Ishikawa (cell line): ENCODE measurements at regions not wholly inside any gene's neighbourhood (a gene's known extent, or its start where the extent isn't known, plus 50 kb on each side); places are given as distances from the start of the nearest gene placed in this dataset.

Experiments
- CEBPB ChIP-seq: IDR thresholded peaks from 2 replicates; pipeline ENCODE4 v1.6.1; 2012
- CREB1 ChIP-seq: IDR thresholded peaks from 2 replicates; pipeline ENCODE4 v1.6.1; 2012; ENCODE audit warnings: low read depth
- EGR1 ChIP-seq: IDR thresholded peaks from 2 replicates; pipeline ENCODE4 v1.6.1; 2012
- EP300 ChIP-seq: IDR thresholded peaks from 2 replicates; pipeline ENCODE4 v1.6.1; 2012; ENCODE audit warnings: borderline replicate concordance
- FOXM1 ChIP-seq: IDR thresholded peaks from 2 replicates; pipeline ENCODE4 v1.6.1; 2012; ENCODE audit warnings: low read depth, borderline replicate concordance
- NFIC ChIP-seq: IDR thresholded peaks from 2 replicates; pipeline ENCODE4 v1.6.1; 2012
- RAD21 ChIP-seq: IDR thresholded peaks from 2 replicates; pipeline ENCODE4 v1.6.1; 2012; ENCODE audit warnings: low read depth
- TAF1 ChIP-seq: IDR thresholded peaks from 2 replicates; pipeline ENCODE4 v1.6.1; 2012; ENCODE audit warnings: low read depth, mild to moderate bottlenecking
- TCF12 ChIP-seq: IDR thresholded peaks from 2 replicates; pipeline ENCODE4 v1.6.1; 2012; ENCODE audit warnings: low read depth
- TEAD4 ChIP-seq: IDR thresholded peaks from 2 replicates; pipeline ENCODE4 v1.6.1; 2012
- YY1 ChIP-seq: IDR thresholded peaks from 2 replicates; pipeline ENCODE4 v1.6.1; 2012; ENCODE audit warnings: low read depth
- ZBTB7A ChIP-seq: IDR thresholded peaks from 2 replicates; pipeline ENCODE4 v1.6.1; 2012; ENCODE audit warnings: low read depth
- TF ChIP-seq, protein P1 (sequence below): IDR thresholded peaks from 2 replicates; pipeline ENCODE4 v1.6.1; 2012
- TF ChIP-seq, protein P2 (sequence below): IDR thresholded peaks from 2 replicates; pipeline ENCODE4 v1.6.1; 2012
- TF ChIP-seq, protein P3 (sequence below): IDR thresholded peaks from 2 replicates; pipeline ENCODE4 v1.6.1; 2012; ENCODE audit warnings: low read depth, mild to moderate bottlenecking

- TF ChIP-seq, protein P1, sequence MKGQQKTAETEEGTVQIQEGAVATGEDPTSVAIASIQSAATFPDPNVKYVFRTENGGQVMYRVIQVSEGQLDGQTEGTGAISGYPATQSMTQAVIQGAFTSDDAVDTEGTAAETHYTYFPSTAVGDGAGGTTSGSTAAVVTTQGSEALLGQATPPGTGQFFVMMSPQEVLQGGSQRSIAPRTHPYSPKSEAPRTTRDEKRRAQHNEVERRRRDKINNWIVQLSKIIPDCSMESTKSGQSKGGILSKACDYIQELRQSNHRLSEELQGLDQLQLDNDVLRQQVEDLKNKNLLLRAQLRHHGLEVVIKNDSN = no peak
- no peak for TF ChIP-seq CEBPB
- TF ChIP-seq ZBTB7A = no peak
- no peak for TF ChIP-seq FOXM1
- TF ChIP-seq EP300 = no peak
- TF ChIP-seq CREB1 = no peak
- no peak for TF ChIP-seq RAD21
- TF ChIP-seq TEAD4 = no peak
- TF ChIP-seq, protein P2, sequence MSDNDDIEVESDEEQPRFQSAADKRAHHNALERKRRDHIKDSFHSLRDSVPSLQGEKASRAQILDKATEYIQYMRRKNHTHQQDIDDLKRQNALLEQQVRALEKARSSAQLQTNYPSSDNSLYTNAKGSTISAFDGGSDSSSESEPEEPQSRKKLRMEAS = no peak
- TF ChIP-seq, protein P3, sequence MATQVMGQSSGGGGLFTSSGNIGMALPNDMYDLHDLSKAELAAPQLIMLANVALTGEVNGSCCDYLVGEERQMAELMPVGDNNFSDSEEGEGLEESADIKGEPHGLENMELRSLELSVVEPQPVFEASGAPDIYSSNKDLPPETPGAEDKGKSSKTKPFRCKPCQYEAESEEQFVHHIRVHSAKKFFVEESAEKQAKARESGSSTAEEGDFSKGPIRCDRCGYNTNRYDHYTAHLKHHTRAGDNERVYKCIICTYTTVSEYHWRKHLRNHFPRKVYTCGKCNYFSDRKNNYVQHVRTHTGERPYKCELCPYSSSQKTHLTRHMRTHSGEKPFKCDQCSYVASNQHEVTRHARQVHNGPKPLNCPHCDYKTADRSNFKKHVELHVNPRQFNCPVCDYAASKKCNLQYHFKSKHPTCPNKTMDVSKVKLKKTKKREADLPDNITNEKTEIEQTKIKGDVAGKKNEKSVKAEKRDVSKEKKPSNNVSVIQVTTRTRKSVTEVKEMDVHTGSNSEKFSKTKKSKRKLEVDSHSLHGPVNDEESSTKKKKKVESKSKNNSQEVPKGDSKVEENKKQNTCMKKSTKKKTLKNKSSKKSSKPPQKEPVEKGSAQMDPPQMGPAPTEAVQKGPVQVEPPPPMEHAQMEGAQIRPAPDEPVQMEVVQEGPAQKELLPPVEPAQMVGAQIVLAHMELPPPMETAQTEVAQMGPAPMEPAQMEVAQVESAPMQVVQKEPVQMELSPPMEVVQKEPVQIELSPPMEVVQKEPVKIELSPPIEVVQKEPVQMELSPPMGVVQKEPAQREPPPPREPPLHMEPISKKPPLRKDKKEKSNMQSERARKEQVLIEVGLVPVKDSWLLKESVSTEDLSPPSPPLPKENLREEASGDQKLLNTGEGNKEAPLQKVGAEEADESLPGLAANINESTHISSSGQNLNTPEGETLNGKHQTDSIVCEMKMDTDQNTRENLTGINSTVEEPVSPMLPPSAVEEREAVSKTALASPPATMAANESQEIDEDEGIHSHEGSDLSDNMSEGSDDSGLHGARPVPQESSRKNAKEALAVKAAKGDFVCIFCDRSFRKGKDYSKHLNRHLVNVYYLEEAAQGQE = no peak
- TF ChIP-seq TCF12 = no peak
- no peak for TF ChIP-seq NFIC
- no peak for TF ChIP-seq YY1
- no peak for TF ChIP-seq TAF1
Measured at GRCh38 chr9:74293479-74293878, 203.7 kb upstream of the RORB start.

DNA sequence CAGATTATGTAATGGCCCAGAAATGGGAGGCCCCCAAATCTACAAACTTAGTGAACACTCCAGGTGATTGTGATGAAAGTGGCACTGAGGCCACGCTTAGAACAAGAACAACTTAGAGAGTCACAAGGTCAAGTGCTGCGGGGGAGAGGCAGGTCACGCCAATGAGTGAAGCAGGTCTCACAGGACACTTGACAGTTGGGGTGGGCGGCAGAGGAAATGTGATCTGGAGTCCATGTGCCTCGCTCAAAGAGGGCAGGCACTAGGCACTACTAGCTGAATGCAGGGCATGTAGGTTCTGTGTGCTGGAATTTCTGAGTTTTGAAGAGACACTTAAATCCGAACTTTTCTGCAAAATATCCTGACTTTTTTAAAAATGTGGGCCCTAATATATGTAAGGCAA, 193.2 kb upstream of the RORB start:
- TF ChIP-seq, protein P2 = no peak
- TF ChIP-seq EP300 = no peak
- no peak for TF ChIP-seq RAD21
- no peak for TF ChIP-seq CREB1
- TF ChIP-seq TCF12 = no peak
- no peak for TF ChIP-seq YY1
- TF ChIP-seq CEBPB = no peak
- TF ChIP-seq TAF1 = no peak
- TF ChIP-seq TEAD4 = no peak
- TF ChIP-seq, protein P1 = no peak
- TF ChIP-seq NFIC = no peak
- TF ChIP-seq EGR1 = no peak
- no peak for TF ChIP-seq ZBTB7A
- TF ChIP-seq, protein P3 = no peak
- no peak for TF ChIP-seq FOXM1

DNA sequence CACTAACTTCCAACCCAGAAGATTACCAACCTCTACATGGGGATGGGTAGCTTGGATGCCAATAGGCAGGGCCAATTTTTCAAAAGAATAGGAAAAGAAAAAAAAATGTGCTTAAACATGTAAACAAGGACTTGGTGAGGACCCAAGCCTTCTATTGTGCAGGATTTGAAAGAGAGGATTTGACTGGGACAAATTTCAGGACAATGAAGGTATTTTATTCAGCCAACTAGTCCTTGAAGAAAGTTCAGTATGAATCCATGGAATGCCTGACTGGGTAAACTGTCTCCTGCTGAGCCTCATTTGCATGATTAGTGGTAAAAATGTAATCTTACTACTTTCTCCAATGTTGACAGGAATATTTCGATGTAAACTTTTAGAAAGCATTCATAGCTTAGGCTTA, 192.5 kb upstream of the RORB start:
- no peak for TF ChIP-seq RAD21
- TF ChIP-seq CREB1 = no peak
- TF ChIP-seq NFIC = no peak
- TF ChIP-seq EGR1 = no peak
- TF ChIP-seq FOXM1 = no peak
- no peak for TF ChIP-seq EP300
- TF ChIP-seq ZBTB7A = no peak
- TF ChIP-seq, protein P2 = no peak
- TF ChIP-seq, protein P1 = no peak
- no peak for TF ChIP-seq YY1
- no peak for TF ChIP-seq CEBPB
- no peak for TF ChIP-seq TAF1
- TF ChIP-seq, protein P3 = no peak
- TF ChIP-seq TEAD4 = no peak
- no peak for TF ChIP-seq TCF12

- TF ChIP-seq TEAD4 = no peak
- TF ChIP-seq EGR1 = no peak
- TF ChIP-seq TCF12 = no peak
- TF ChIP-seq, protein P3 = no peak
- TF ChIP-seq, protein P1 = no peak
- TF ChIP-seq, protein P2 = no peak
- no peak for TF ChIP-seq YY1
- no peak for TF ChIP-seq CREB1
- no peak for TF ChIP-seq RAD21
- TF ChIP-seq FOXM1 = no peak
- TF ChIP-seq TAF1 = no peak
- no peak for TF ChIP-seq CEBPB
- TF ChIP-seq NFIC = no peak
- TF ChIP-seq EP300 = no peak
- no peak for TF ChIP-seq ZBTB7A
Measured at GRCh38 chr9:74309654-74310053, 187.5 kb upstream of the RORB start.
